AG04449 (cell line): ENCODE measurements at regions not wholly inside any gene's neighbourhood (a gene's known extent, or its start where the extent isn't known, plus 50 kb on each side); places are given as distances from the start of the nearest gene placed in this dataset.

Experiments used
- CTCF ChIA-PET: fragments of 350-600 bp; formaldehyde crosslinking; extraction: SDS; loops from one replicate; lab custom pipeline; 2021; ENCODE audit warnings: antibody characterized with exemption; lab: Yijun Ruan, JAX
- POLR2A ChIA-PET: fragments of 400-600, 350-600 bp; formaldehyde crosslinking; extraction: SDS; loops from one replicate; lab custom pipeline; 2020; ENCODE audit warnings: antibody characterized with exemption, inconsistent platforms; lab: Yijun Ruan, JAX
- DNase-seq: peaks from one replicate; pipeline ENCODE4 v3.0.0-alpha.2; 2010; ENCODE audit warnings: low read depth, low spot score
- H3K4me3 ChIP-seq: 2 replicates; pipeline ENCODE4 v1.5.1; 2011; ENCODE audit warnings: low read depth, mild to moderate bottlenecking, control low read depth, low read length
- CTCF ChIP-seq: IDR thresholded peaks from one replicate; pipeline ENCODE4 v1.5.1; 2011; ENCODE audit warnings: mild to moderate bottlenecking, moderate library complexity, low read length, control low read depth, inconsistent platforms; ENCODE audit not compliant: insufficient read depth; ENCODE audit errors: missing control alignments

- DNase-seq: no peak
- POLR2A ChIA-PET: no interaction called here
Observed at GRCh38 chr2:145652036-145652435, 1132.1 kb upstream of the ZEB2 start.

GRCh38 chr2:145650226-145650625 lies 1130.3 kb upstream of the ZEB2 start:
- H3K4me3 ChIP-seq: no peak overlapping the region
- ChIA-PET POLR2A (no interaction called here), CTCF (no interaction called here)
- no peak for DNase-seq
- TF ChIP-seq CTCF: no peak

More at GRCh38 chr2:145652036-145652435, 1132.1 kb upstream of the ZEB2 start:
- no peak overlapping the region for H3K4me3 ChIP-seq
- CTCF ChIA-PET: interaction anchor here (0.9 kb wide), 1 partner anchor 25 kb away, joined by 4 read pairs; no protein-coding TSS in a partner anchor
- no peak for TF ChIP-seq CTCF

- CTCF ChIA-PET: interaction anchor here (1.2 kb wide), 1 partner anchor 104 kb away, joined by 3 read pairs; no protein-coding TSS in a partner anchor
- no peak for DNase-seq
- POLR2A ChIA-PET: no interaction called here
- H3K4me3 ChIP-seq: no peak overlapping the region
- no peak for TF ChIP-seq CTCF
Observed at GRCh38 chr2:145649061-145649460, 1129.1 kb upstream of the ZEB2 start.

GRCh38 chr2:145644820-145645302 lies 1124.9 kb upstream of the ZEB2 start:
- H3K4me3 ChIP-seq: no peak overlapping the region
- CTCF ChIA-PET: no interaction called here
- no peak for TF ChIP-seq CTCF
- no peak for DNase-seq
- POLR2A ChIA-PET: no interaction called here

GRCh38 chr2:145638675-145639074 lies 1118.8 kb upstream of the ZEB2 start:
- POLR2A ChIA-PET: no interaction called here
- CTCF ChIA-PET: no interaction called here
- no peak for DNase-seq
- H3K4me3 ChIP-seq: no peak overlapping the region
- TF ChIP-seq CTCF: no peak

- no peak for TF ChIP-seq CTCF
- CTCF ChIA-PET: no interaction called here
- POLR2A ChIA-PET: no interaction called here
- DNase-seq: no peak
- H3K4me3 ChIP-seq: no peak overlapping the region
Observed at GRCh38 chr2:145635706-145636427, 1115.9 kb upstream of the ZEB2 start.
